Ascending aorta (tissue), 2 donors: ENCODE measurements at regions not wholly inside any gene's neighbourhood (a gene's known extent, or its start where the extent isn't known, plus 50 kb on each side); places are given as distances from the start of the nearest gene placed in this dataset.
"Not testable (repeated sequence)": the region's sequence is repeated elsewhere in the genome, so short reads cannot be mapped to it uniquely, and the experiment has no call there.

ENCODE experiments used
- DNase-seq, 2 donors: peaks; one replicate each; pipeline ENCODE4 v3.0.0-alpha.2; 2019; ENCODE audit warnings: low spot score in 2 of 2
- H3K27ac ChIP-seq, 2 donors: fragments of 200-600 bp; sonication (generic); one replicate each; pipeline ENCODE4 v1.5.1; 2016 to 2017; ENCODE audit warnings: mild to moderate bottlenecking in 1 of 2
- H3K27me3 ChIP-seq: fragments of 200-600 bp; sonication (generic); one replicate; pipeline ENCODE4 v1.5.1; 2017
- H3K36me3 ChIP-seq, 2 donors: fragments of 200-600 bp; sonication (generic); one replicate each; pipeline ENCODE4 v1.5.1; 2016
- H3K4me1 ChIP-seq, 2 donors: fragments of 200-600 bp; sonication (generic); one replicate each; pipeline ENCODE4 v1.5.1; 2016 to 2017; ENCODE audit warnings: mild to moderate bottlenecking in 1 of 2
- H3K4me3 ChIP-seq, 2 donors: fragments of 200-600 bp; sonication (generic); one replicate each; pipeline ENCODE4 v1.5.1; 2016 to 2017; ENCODE audit warnings: mild to moderate bottlenecking in 1 of 2
- H3K9me3 ChIP-seq, 2 donors: fragments of 200-600 bp; sonication (generic); one replicate each; pipeline ENCODE4 v1.5.1; 2016
- CTCF ChIP-seq, 3 experiments: fragments of 200-600 bp in 2 of 3; fragments of 450-650 bp in 1 of 3; sonication (generic) in 2 of 3; IDR thresholded peaks; one replicate each; pipeline ENCODE4 v1.5.1; 2016 to 2019; ENCODE audit warnings: antibody characterized with exemption in 3 of 3, mild to moderate bottlenecking in 1 of 3, moderate library complexity in 1 of 3
- intact Hi-C: fragments of 100-400 bp; cut with DNase I; formaldehyde crosslinking; loops from one replicate; pipeline ENCODE4 v1.15.1; 2023

- Histone ChIP-seq H3K27ac (no peak overlapping the region), H3K4me1 (no peaks in the 10 kb centered on the region), H3K36me3 (no peaks in the 10 kb centered on the region), H3K27me3 (no peaks in the 10 kb centered on the region), H3K9me3 (no peaks in the 10 kb centered on the region), H3K4me3 (no peak overlapping the region)
- intact Hi-C loops, result no loop called here
- TF ChIP-seq CTCF (IDR thresholded peaks at IDR 0.05), result no peak
- no peak for DNase-seq
Measured at GRCh38 chr10:56003555-56003954, 357.5 kb downstream of the ZWINT start.

- TF ChIP-seq CTCF (IDR thresholded peaks at IDR 0.05), result no peak
- intact Hi-C loops, result no loop called here
Measured at GRCh38 chr10:55989188-55989587, 371.9 kb downstream of the ZWINT start.

GRCh38 chr10:55979203-55979602, 381.9 kb downstream of the ZWINT start:
- TF ChIP-seq CTCF (IDR thresholded peaks at IDR 0.05), result no peak
- Histone ChIP-seq H3K27me3 (no peaks in the 10 kb centered on the region), H3K36me3 (no peaks in the 10 kb centered on the region), H3K4me1 (no peaks in the 10 kb centered on the region), H3K27ac (no peak overlapping the region), H3K4me3 (no peak overlapping the region), H3K9me3 (no peaks in the 10 kb centered on the region)
- no peak for DNase-seq
- intact Hi-C loops, result no loop called here

More at GRCh38 chr10:55989188-55989587, 371.9 kb downstream of the ZWINT start:
- H3K9me3 ChIP-seq, result no peaks in the 10 kb centered on the region
- no peak overlapping the region for H3K4me3 ChIP-seq
- H3K36me3 ChIP-seq, result no peaks in the 10 kb centered on the region
- H3K27me3 ChIP-seq, result no peaks in the 10 kb centered on the region
- no peak overlapping the region for H3K27ac ChIP-seq
- no peaks in the 10 kb centered on the region for H3K4me1 ChIP-seq
- no peak for DNase-seq

- no peak for DNase-seq
- H3K4me1 ChIP-seq, result no peaks in the 10 kb centered on the region
- H3K4me3 ChIP-seq, result no peak overlapping the region
- intact Hi-C loops, result no loop called here
- no peaks in the 10 kb centered on the region for H3K9me3 ChIP-seq
- H3K36me3 ChIP-seq, result no peaks in the 10 kb centered on the region
- TF ChIP-seq CTCF (IDR thresholded peaks at IDR 0.05), result no peak
- no peak overlapping the region for H3K27ac ChIP-seq
- no peaks in the 10 kb centered on the region for H3K27me3 ChIP-seq
Measured at GRCh38 chr10:55966101-55966500, 395.0 kb downstream of the ZWINT start.

- Histone ChIP-seq H3K36me3 (no peaks in the 10 kb centered on the region), H3K4me3 (no peak overlapping the region), H3K27ac (no peak overlapping the region), H3K4me1 (no peaks in the 10 kb centered on the region), H3K9me3 (no peaks in the 10 kb centered on the region), H3K27me3 (no peaks in the 10 kb centered on the region)
- TF ChIP-seq CTCF (IDR thresholded peaks at IDR 0.05), result no peak
- DNase-seq, result no peak
- intact Hi-C loops, result no loop called here
Measured at GRCh38 chr10:55943403-55943802, 417.7 kb downstream of the ZWINT start.

GRCh38 chr10:55929291-55929690, 431.8 kb downstream of the ZWINT start:
- H3K27me3 ChIP-seq, result no peaks in the 10 kb centered on the region
- intact Hi-C loops, result no loop called here
- no peak overlapping the region for H3K4me3 ChIP-seq
- no peak for DNase-seq
- TF ChIP-seq CTCF (IDR thresholded peaks at IDR 0.05), result no peak
- no peaks in the 10 kb centered on the region for H3K36me3 ChIP-seq
- H3K4me1 ChIP-seq, result no peaks in the 10 kb centered on the region
- no peak overlapping the region for H3K27ac ChIP-seq
- H3K9me3 ChIP-seq, result no peaks in the 10 kb centered on the region

GRCh38 chr10:55899472-55900147, 461.4 kb downstream of the ZWINT start:
- H3K4me3 ChIP-seq, H3K27me3 ChIP-seq, H3K9me3 ChIP-seq, H3K36me3 ChIP-seq, H3K27ac ChIP-seq, DNase-seq, intact Hi-C loops, H3K4me1 ChIP-seq: not testable (repeated sequence)
